COR-L47 (cell line): ENCODE measurements at regions not wholly inside any gene's neighbourhood (a gene's known extent, or its start where the extent isn't known, plus 50 kb on each side); places are given as distances from the start of the nearest gene placed in this dataset.
"Not testable (repeated sequence)": the region's sequence is repeated elsewhere in the genome, so short reads cannot be mapped to it uniquely, and the experiment has no call there.

ENCODE experiments used
- DNase-seq: peaks from one replicate; lab custom pipeline; 2025; lab: John Stamatoyannopoulos, UW

DNA sequence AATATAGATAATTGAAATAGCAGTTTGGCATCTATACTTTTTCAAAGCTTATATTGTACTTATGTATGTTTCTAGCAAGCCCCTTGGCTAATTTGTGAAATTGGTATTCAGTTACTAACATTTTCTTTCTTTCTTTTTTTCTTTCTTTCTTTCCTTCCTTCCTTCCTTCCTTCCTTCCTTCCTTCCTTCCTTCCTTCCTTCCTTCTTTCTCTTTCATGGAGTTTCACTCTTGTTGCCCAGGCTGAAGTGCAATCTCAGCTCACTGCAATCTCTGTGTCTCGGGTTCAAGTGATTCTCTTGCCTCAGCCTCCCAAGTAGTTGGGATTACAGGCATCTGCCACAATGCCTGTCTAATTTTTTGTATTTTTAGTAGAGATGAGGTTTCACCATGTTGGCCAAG is 215.4 kb downstream of the NNT start:
- DNase-seq: not testable (repeated sequence)

DNA sequence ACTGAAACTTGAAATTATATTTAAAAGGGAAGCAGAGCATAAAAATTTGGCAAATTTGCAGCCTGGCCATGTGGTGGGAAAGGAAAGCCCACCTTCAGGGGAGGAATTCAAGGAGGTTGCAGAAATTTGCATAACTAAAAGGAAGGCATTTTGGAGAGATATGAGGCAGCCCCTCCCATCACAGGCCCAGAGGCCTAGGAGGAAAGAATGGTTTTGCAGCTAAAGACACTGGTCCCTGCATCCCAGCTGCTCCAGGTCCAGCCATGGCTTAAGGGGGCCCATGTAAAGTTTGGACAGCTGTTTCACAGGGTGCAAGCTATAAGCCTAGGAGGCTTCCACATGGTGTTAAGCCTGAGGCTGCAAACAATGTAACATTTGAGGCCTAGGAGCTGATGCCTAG is 212.5 kb downstream of the NNT start:
- DNase-seq: no peak

DNA sequence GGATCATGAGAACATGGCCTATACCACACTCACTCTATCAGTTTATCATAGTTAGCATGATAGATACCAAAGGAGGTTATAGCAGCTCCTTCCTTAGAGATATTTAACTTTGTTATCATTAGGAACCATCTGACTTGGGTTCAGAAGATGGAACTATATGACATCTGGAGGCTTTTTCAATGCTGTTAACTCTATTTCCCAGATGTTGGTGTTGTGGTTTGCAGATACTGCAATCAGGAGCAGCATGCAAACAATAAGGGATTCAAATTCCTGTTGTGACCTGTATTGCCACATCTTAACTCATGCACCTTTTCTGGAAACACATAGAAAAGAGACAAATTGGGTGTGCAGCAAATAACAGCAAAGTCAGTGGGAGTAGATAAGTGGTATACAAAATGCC is 201.7 kb downstream of the NNT start:
- no peak for DNase-seq

DNA sequence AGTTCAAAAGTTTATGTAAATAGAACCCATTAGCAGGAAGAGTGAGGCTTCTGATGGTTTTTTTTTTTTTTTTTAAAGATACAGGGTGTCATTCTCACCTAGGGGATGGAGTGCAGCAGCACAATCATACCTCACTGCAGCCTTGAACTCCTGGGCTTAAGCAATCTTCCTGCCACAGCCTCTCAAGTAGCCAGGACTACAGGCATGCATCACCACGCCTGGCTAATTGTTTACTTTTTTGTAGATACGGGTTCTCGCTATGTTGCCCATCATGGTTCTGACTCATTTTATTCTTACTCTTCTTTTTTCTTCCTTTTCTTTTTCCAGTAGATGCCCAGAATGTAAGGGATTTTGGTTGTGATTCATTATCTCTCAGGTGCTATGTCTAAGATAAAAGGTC is 201.1 kb downstream of the NNT start:
- DNase-seq: no peak

DNA sequence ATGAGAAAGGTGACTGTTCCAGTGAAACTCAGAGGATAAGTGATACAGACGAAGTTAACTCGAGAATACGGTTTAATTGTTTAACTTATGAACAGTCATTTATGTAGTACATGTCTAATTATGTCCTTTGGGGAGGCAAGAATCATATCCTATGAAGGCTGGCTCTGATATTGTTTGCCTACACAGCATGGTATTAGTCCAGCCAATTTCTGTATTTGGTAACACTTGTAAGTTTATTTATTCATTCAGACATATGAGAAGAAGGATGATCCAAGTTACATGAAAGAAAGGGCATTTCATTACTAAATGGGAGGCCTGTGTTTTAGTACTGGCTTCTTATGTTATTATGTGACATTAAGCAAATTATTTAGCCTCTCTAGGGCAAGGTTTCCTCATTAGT is 199.7 kb downstream of the NNT start:
- DNase-seq: peak; percentile 49

DNA sequence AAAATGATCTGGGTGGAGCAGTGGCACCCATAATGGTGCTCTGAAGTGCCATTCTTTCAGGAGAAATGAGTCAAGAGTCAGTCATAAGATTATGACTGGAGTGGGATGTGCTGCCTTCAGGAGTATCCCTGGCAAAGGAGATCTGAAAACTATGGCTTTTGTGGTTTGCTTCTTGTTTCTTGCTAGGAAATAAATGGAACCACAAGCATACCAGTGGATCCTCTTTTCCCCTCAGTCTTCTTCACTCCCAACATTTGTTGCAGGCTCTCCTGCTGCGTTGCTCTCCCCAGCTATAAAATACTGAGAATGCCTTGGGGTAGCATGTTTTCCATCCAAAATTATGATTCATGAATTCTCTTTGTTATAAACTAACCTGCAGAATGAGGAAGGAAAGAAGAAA is 199.1 kb downstream of the NNT start:
- no peak for DNase-seq

DNA sequence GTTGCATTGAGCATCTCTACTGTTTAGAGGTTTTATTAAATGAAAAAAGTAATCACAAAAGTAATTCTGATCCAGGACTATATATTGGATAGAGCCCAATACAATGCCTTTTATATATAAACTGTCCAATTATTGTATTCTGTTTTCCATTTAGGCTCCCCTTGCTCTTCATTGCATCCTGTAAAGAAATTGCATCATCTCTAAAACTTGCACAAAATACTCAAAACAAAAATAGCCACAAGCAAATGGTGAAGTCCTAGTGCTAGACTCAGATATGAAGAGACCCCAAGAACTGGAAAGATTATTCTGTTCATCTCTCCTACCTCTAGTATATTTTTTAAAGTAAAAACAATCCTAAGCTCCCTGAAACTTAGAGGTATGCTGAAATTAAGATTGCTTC is 195.8 kb downstream of the NNT start:
- DNase-seq: no peak

DNA sequence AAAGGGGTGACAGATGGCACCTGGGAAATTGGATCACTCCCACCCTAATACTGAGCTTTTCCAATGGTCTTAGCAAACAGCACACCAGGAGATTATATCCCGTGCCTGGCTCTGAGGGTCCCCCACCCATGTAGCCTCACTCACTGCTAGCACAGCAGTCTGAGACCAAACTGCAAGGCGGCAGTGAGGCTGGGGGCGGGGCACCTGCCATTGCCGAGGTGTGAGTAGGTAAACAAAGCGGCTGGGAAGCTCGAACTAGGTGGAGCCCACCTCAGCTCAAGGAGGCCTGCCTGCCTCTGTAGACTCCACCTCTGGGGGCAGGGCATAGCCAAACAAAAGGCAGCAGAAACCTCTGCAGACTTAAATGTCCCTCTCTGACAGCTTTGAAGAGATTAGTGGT is 188.9 kb downstream of the NNT start:
- not testable (repeated sequence) for DNase-seq

DNA sequence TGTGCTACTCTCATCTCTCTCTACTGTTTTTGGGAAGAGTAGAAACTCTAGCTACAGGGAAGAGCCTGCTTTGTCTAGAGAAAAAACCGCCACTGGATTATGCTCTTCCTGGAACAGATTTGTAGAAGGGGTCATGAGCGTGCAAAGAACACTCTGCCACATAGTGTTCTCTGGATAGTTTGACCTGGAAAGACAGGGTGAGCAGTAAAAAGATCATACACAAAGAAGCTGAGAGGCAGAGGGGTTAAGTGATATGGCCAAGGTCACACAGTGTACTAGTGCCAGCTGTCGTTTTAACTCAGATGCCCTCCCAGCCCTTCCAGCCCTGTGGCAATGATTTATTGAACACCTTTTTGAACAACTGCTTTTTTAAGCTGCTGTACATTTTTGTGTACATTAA is 182.2 kb downstream of the NNT start:
- no peak for DNase-seq

DNA sequence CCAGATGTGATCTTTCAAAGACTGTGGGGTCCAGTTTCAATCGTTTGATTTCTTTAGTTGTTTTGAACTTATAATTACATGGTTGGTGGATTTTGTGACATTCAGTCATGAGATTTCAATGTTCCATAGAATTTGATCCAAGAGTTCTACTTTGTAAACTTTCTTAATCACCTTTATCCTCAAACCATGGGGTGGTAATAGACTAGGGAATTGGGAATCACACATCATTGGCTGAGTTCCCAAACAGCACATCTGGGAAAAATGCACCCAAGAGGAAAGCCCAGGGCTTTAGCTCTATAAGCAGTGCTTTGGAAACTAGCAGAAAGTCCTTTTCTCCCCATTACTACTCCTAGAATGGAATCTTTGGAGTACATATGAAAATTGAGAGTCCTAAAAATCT is 177.6 kb downstream of the NNT start:
- no peak for DNase-seq

DNA sequence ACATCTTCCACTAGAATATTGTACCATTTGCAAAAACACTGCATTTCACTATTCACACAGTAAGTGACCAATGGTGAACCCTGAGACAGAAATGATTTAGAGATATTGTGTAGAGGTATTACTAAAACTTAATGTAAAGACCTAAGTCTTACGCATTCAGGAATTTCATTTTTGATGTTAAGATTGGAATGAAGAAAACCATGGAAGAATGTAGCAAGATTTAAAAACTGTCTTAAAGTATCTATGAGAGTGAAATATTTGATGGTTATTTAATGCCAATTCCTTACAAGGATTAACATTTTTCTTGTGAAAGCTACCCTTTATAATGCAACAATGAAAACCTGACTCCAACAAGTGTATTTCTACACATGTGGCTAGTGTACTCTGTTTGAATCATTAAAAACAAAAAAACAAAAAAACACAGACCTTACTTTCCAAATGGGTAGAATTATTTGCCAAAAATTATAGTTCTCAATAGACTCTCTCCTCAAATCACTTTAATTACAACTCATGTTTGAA is 172.0 kb downstream of the NNT start:
- no peak for DNase-seq

DNA sequence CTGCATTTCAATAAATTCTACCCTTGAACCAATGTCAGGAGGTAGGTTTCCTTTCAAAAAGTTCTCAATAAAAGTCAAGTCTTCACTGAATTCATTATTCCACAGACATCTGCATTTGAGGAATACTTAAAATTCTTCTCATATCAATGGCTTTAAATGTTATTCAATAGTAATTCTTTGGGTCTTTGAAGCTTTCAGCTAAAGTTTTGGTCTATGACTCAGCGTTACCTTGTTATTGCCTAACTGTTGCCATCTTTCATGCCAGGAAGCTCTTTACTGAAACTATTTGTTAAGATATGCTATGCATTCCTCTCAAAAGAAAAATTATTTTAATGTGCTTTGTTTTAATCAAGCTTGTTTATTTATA is 170.5 kb downstream of the NNT start:
- DNase-seq: no peak

DNA sequence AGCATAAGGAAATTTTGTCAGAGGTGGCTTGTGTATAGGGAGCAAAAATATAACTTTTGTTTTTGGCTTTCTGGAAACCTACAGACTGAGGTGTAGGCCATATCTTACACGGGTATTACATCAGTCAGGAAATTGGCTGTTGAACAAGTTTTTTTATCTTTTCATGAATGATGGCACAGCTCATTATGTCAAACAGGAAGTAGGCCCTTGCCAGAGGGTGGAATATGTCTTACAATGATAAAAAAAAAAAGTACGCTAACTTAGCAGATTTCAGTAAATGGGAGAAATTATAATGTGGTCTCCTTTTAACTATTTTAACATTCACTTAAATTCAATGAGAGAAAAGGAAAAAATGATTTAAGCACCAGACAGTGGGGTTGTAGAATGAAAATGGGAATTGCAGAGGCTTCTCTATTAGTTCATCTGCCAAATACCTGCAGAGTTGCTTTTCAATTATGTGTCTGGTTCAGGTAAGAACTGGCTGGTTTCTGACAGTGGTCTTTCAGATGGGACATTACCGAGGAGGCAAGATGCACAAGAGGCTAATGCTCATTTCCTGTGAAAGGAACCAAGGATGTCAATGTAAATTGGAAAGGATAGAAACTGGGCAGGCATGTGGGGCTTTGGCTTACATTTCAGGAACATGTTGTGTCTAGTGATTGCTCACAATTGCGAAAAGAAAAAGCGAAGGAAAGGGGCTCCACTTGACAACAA is 169.9 kb downstream of the NNT start:
- peak; percentile 2 for DNase-seq

DNA sequence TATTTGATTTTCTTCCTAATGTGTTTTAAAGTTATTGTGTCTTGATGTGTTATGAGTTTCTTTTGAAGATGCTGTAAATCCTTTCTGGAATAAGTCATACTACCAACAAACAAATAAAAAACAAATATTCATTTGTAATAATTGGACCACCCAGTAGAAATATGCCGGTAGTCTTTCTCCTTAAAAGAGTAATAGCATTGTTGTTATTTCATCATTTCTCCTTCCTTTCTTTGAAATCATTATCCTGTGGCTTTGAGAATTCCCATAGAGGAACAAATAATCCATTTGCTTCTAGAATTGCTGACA is 169.4 kb downstream of the NNT start:
- DNase-seq: no peak

DNA sequence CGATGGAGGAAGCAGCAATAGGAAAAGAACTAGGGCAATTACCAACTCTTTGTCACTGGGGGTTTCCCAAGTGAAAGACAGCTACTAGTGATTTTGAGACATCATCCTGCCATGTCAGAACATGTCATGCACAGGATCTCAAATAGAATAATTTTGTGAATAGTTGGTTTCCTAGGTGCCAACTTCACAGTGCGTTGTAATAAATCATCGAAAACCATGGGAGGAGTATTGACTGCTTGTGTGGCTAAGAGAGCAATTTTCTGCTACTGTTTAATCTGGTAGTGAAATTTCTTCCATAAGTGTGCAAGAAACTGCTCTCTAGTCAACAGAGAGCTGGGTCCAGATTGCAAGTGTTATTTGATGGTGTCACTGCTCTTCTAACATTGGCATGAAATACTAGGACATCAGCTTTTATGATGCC is 168.6 kb downstream of the NNT start:
- no peak for DNase-seq

DNA sequence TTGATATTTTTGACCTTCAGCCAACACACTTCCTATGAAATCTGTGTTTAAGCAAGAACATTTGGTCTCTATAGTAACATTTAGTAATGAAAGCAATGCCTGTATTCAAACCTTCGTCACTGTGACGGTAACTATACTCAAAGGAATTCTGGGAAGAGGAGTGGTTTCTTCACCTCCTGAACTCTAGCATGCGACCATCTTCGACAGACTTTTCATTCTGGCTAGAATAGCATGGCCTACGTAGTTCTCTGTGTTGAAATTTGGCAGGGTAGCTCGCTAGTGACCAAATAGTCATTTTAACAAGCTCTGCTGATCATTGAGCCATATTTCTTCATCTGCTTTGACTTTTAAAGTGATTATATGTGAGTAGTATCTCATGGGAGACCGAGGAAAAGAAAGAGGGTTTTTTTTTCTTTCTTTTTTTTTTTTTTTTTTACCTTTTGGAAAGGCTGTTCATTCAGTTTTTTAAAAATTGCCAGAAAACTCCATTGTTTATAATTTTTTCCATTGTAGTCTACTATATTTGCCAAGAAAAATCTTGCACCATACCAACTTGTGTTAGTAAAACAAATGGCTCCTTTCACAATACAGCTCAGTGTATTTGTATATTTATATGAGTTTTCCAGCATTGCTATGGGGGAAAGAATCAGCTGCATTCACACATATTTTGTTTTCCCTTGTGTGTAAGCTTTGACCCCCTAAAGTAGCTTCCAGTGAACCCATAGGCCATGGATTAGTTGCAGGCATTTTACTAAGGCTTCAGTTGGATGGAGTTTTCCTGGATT is 166.8 kb downstream of the NNT start:
- no peak for DNase-seq
